ENCODE measurements at regions not wholly inside any gene's neighbourhood (a gene's known extent, or its start where the extent isn't known, plus 50 kb on each side); places are given as distances from the start of the nearest gene placed in this dataset.

DNA sequence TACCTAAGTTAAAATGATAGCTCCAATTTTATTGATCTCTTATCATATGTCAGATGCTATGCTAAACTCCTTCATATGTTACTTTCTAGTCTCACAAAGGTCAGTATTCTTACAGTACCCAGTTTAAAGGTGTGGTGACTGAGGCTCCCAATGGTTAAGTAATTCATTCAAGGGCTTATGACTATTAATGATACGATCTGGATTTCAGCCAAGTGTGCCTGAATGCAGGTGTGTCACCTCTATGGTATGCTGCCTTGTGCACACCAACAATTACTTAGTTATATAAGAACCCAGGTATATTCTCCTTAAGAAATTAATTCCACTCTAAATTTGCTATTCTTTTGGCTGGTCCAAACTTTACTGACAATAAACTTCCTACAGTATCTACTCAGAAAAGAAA, 84.6 kb upstream of the TRPC4 start:
- H3K9ac ChIP-seq (ENCODE audit: low read depth, low read length): no peak overlapping the region
- DNase-seq (no peak), ATAC-seq (ENCODE audit: insufficient read depth, low read depth) (no peak)
- no peaks in the 10 kb centered on the region for H3K4me1 ChIP-seq (ENCODE audit: insufficient read depth, low read length)
- no peaks in the 10 kb centered on the region for H4K20me1 ChIP-seq (ENCODE audit: insufficient read depth, low read length)
- no peak overlapping the region for H2AFZ ChIP-seq (ENCODE audit: low read depth, low read length)
- H3K4me3 ChIP-seq (ENCODE audit: low read depth in 1 of 2, low read length in 2 of 2): no peak overlapping the region
- TF ChIP-seq EZH2 (IDR thresholded peaks at IDR 0.05; ENCODE audit: borderline replicate concordance, low read depth, low read length, severe bottlenecking) (no peak), CTCF (IDR thresholded peaks at IDR 0.05; ENCODE audit: borderline replicate concordance, extremely low read depth, low read length, poor library complexity, severe bottlenecking) (no peak)
- no peaks in the 10 kb centered on the region for H3K79me2 ChIP-seq (ENCODE audit: insufficient read depth, low read length)
- H3K27ac ChIP-seq (ENCODE audit: low read length): no peak overlapping the region
- no peaks in the 10 kb centered on the region for H3K9me3 ChIP-seq (ENCODE audit: insufficient read depth, low read length, severe bottlenecking)
- no peaks in the 10 kb centered on the region for H3K27me3 ChIP-seq (ENCODE audit: insufficient read depth, low read length, poor library complexity)
- no peaks in the 10 kb centered on the region for H3K36me3 ChIP-seq (ENCODE audit: insufficient read depth, low read length)
- H3K4me2 ChIP-seq (ENCODE audit: insufficient read depth, low read length): no peak overlapping the region

GRCh38 chr13:37953696-37954095, 84.1 kb upstream of the TRPC4 start:
- TF ChIP-seq CTCF (IDR thresholded peaks at IDR 0.05; ENCODE audit: borderline replicate concordance, extremely low read depth, low read length, poor library complexity, severe bottlenecking): no peak
- no peak for TF ChIP-seq EZH2 (IDR thresholded peaks at IDR 0.05; ENCODE audit: borderline replicate concordance, low read depth, low read length, severe bottlenecking)
- ATAC-seq (ENCODE audit: insufficient read depth, low read depth) (no peak), DNase-seq (no peak)
- H2AFZ ChIP-seq (ENCODE audit: low read depth, low read length): no peak overlapping the region
- no peak overlapping the region for H3K9ac ChIP-seq (ENCODE audit: low read depth, low read length)
- H3K36me3 ChIP-seq (ENCODE audit: insufficient read depth, low read length): no peaks in the 10 kb centered on the region
- no peak overlapping the region for H3K27ac ChIP-seq (ENCODE audit: low read length)
- H3K4me2 ChIP-seq (ENCODE audit: insufficient read depth, low read length): no peak overlapping the region
- no peaks in the 10 kb centered on the region for H3K9me3 ChIP-seq (ENCODE audit: insufficient read depth, low read length, severe bottlenecking)
- no peaks in the 10 kb centered on the region for H4K20me1 ChIP-seq (ENCODE audit: insufficient read depth, low read length)
- H3K4me3 ChIP-seq (ENCODE audit: low read depth in 1 of 2, low read length in 2 of 2): no peak overlapping the region
- no peaks in the 10 kb centered on the region for H3K79me2 ChIP-seq (ENCODE audit: insufficient read depth, low read length)
- H3K27me3 ChIP-seq (ENCODE audit: insufficient read depth, low read length, poor library complexity): no peaks in the 10 kb centered on the region
- H3K4me1 ChIP-seq (ENCODE audit: insufficient read depth, low read length): no peaks in the 10 kb centered on the region

- ATAC-seq (ENCODE audit: insufficient read depth, low read depth): no peak
- TF ChIP-seq CTCF (IDR thresholded peaks at IDR 0.05; ENCODE audit: borderline replicate concordance, extremely low read depth, low read length, poor library complexity, severe bottlenecking): no peak
- no peaks in the 10 kb centered on the region for H3K36me3 ChIP-seq (ENCODE audit: insufficient read depth, low read length)
- H3K9me3 ChIP-seq (ENCODE audit: insufficient read depth, low read length, severe bottlenecking): no peaks in the 10 kb centered on the region
- no peak overlapping the region for H3K27ac ChIP-seq (ENCODE audit: low read length)
- no peaks in the 10 kb centered on the region for H3K27me3 ChIP-seq (ENCODE audit: insufficient read depth, low read length, poor library complexity)
- no peak overlapping the region for H2AFZ ChIP-seq (ENCODE audit: low read depth, low read length)
- H3K79me2 ChIP-seq (ENCODE audit: insufficient read depth, low read length): no peaks in the 10 kb centered on the region
- no peak overlapping the region for H3K9ac ChIP-seq (ENCODE audit: low read depth, low read length)
- DNase-seq: no peak
- H4K20me1 ChIP-seq (ENCODE audit: insufficient read depth, low read length): no peaks in the 10 kb centered on the region
- no peak overlapping the region for H3K4me2 ChIP-seq (ENCODE audit: insufficient read depth, low read length)
- no peaks in the 10 kb centered on the region for H3K4me1 ChIP-seq (ENCODE audit: insufficient read depth, low read length)
- H3K4me3 ChIP-seq (ENCODE audit: low read depth in 1 of 2, low read length in 2 of 2): no peak overlapping the region
Measured at GRCh38 chr13:37950016-37950415, 80.4 kb upstream of the TRPC4 start.

All from DND-41 (cell line).